HEK293 (cell line): ENCODE measurements at regions not wholly inside any gene's neighbourhood (a gene's known extent, or its start where the extent isn't known, plus 50 kb on each side); places are given as distances from the start of the nearest gene placed in this dataset.

ENCODE experiments used
- ATF2 ChIP-seq: fragments of 450-650 bp; formaldehyde crosslinking; IDR thresholded peaks from 2 replicates; pipeline ENCODE4 v1.5.1; 2016; ENCODE audit warnings: missing biosample characterization, missing genetic modification characterization, low read depth
- CTCF ChIP-seq: fragments of 450-650 bp; formaldehyde crosslinking; IDR thresholded peaks from 2 replicates; pipeline ENCODE4 v1.5.1; 2016; ENCODE audit warnings: missing biosample characterization, missing genetic modification characterization
- GLIS2 ChIP-seq: fragments of 450-650 bp; formaldehyde crosslinking; IDR thresholded peaks from 2 replicates; pipeline ENCODE4 v1.5.1; 2016; ENCODE audit warnings: missing biosample characterization, missing genetic modification characterization
- KLF16 ChIP-seq: fragments of 450-650 bp; formaldehyde crosslinking; IDR thresholded peaks from 2 replicates; pipeline ENCODE4 v1.5.1; 2017; ENCODE audit warnings: missing biosample characterization, missing genetic modification characterization
- ZBTB20 ChIP-seq: fragments of 450-650 bp; formaldehyde crosslinking; IDR thresholded peaks from 2 replicates; pipeline ENCODE4 v1.5.1; 2016; ENCODE audit warnings: missing biosample characterization, missing genetic modification characterization
- ZBTB26 ChIP-seq: fragments of 450-650 bp; formaldehyde crosslinking; optimal IDR thresholded peaks from 2 replicates; pipeline ENCODE3; 2016; ENCODE audit warnings: missing biosample characterization, mild to moderate bottlenecking, missing genetic modification characterization
- ZBTB7A ChIP-seq: fragments of 450-650 bp; formaldehyde crosslinking; IDR thresholded peaks from 2 replicates; pipeline ENCODE4 v1.5.1; 2016; ENCODE audit warnings: low read depth, missing biosample characterization, missing genetic modification characterization
- ZNF155 ChIP-seq: fragments of 450-650 bp; formaldehyde crosslinking; IDR thresholded peaks from 2 replicates; pipeline ENCODE4 v1.5.1; 2016; ENCODE audit warnings: missing biosample characterization, missing genetic modification characterization
- ZNF473 ChIP-seq: fragments of 450-650 bp; formaldehyde crosslinking; IDR thresholded peaks from 2 replicates; pipeline ENCODE4 v1.5.1; 2017; ENCODE audit warnings: missing biosample characterization, missing genetic modification characterization
- ZNF623 ChIP-seq: fragments of 450-650 bp; formaldehyde crosslinking; IDR thresholded peaks from 2 replicates; pipeline ENCODE4 v1.5.1; 2016; ENCODE audit warnings: missing biosample characterization, missing genetic modification characterization
- ZNF777 ChIP-seq: fragments of 450-650 bp; formaldehyde crosslinking; IDR thresholded peaks from 2 replicates; pipeline ENCODE4 v1.5.1; 2017; ENCODE audit warnings: missing biosample characterization, missing genetic modification characterization, borderline replicate concordance
- TF ChIP-seq, protein P1 (sequence below): fragments of 450-650 bp; formaldehyde crosslinking; IDR thresholded peaks from 2 replicates; pipeline ENCODE4 v1.5.1; 2016; ENCODE audit warnings: missing biosample characterization, missing genetic modification characterization, borderline replicate concordance
- TF ChIP-seq, protein P2 (sequence below): fragments of 450-650 bp; formaldehyde crosslinking; IDR thresholded peaks from 2 replicates; pipeline ENCODE4 v1.5.1; 2016; ENCODE audit warnings: missing biosample characterization, missing genetic modification characterization

- TF ChIP-seq CTCF (tag by site-specific recombination) (no peak), ZBTB26 (tag by site-specific recombination) (no peak), ZNF155 (tag by site-specific recombination) (no peak), GLIS2 (tag by site-specific recombination) (no peak), ZNF473 (tag by site-specific recombination) (no peak), ZBTB20 (no peak), ZNF777 (tag by site-specific recombination) (no peak), KLF16 (tag by site-specific recombination) (no peak), ZNF623 (peak; percentile 49), ATF2 (tag by site-specific recombination) (no peak), ZBTB7A (tag by site-specific recombination) (no peak)
- TF ChIP-seq, protein P1, sequence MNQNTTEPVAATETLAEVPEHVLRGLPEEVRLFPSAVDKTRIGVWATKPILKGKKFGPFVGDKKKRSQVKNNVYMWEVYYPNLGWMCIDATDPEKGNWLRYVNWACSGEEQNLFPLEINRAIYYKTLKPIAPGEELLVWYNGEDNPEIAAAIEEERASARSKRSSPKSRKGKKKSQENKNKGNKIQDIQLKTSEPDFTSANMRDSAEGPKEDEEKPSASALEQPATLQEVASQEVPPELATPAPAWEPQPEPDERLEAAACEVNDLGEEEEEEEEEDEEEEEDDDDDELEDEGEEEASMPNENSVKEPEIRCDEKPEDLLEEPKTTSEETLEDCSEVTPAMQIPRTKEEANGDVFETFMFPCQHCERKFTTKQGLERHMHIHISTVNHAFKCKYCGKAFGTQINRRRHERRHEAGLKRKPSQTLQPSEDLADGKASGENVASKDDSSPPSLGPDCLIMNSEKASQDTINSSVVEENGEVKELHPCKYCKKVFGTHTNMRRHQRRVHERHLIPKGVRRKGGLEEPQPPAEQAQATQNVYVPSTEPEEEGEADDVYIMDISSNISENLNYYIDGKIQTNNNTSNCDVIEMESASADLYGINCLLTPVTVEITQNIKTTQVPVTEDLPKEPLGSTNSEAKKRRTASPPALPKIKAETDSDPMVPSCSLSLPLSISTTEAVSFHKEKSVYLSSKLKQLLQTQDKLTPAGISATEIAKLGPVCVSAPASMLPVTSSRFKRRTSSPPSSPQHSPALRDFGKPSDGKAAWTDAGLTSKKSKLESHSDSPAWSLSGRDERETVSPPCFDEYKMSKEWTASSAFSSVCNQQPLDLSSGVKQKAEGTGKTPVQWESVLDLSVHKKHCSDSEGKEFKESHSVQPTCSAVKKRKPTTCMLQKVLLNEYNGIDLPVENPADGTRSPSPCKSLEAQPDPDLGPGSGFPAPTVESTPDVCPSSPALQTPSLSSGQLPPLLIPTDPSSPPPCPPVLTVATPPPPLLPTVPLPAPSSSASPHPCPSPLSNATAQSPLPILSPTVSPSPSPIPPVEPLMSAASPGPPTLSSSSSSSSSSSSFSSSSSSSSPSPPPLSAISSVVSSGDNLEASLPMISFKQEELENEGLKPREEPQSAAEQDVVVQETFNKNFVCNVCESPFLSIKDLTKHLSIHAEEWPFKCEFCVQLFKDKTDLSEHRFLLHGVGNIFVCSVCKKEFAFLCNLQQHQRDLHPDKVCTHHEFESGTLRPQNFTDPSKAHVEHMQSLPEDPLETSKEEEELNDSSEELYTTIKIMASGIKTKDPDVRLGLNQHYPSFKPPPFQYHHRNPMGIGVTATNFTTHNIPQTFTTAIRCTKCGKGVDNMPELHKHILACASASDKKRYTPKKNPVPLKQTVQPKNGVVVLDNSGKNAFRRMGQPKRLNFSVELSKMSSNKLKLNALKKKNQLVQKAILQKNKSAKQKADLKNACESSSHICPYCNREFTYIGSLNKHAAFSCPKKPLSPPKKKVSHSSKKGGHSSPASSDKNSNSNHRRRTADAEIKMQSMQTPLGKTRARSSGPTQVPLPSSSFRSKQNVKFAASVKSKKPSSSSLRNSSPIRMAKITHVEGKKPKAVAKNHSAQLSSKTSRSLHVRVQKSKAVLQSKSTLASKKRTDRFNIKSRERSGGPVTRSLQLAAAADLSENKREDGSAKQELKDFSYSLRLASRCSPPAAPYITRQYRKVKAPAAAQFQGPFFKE, result no peak
- TF ChIP-seq, protein P2, sequence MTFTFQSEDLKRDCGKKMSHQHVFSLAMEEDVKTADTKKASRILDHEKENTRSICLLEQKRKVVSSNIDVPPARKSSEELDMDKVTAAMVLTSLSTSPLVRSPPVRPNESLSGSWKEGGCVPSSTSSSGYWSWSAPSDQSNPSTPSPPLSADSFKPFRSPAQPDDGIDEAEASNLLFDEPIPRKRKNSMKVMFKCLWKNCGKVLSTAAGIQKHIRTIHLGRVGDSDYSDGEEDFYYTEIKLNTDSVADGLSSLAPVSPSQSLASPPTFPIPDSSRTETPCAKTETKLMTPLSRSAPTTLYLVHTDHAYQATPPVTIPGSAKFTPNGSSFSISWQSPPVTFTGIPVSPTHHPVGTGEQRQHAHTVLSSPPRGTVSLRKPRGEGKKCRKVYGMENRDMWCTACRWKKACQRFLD (tag by site-specific recombination), result no peak
Measured at GRCh38 chr5:166899343-166899742, 1392.1 kb upstream of the WWC1 start.
